AG10803 (cell line): ENCODE measurements at regions not wholly inside any gene's neighbourhood (a gene's known extent, or its start where the extent isn't known, plus 50 kb on each side); places are given as distances from the start of the nearest gene placed in this dataset.

Experiments
- DNase-seq: peaks from one replicate; pipeline ENCODE4 v3.0.0; 2010; ENCODE audit warnings: low read depth
- H3K4me3 ChIP-seq: 2 replicates; pipeline ENCODE4 v1.5.1; 2011; ENCODE audit warnings: mild to moderate bottlenecking, low read length, control low read depth
- TF ChIP-seq, protein P1 (sequence below): conservative IDR thresholded peaks from 2 replicates; pipeline ENCODE4 v1.5.1; 2011; ENCODE audit warnings: mild to moderate bottlenecking, low read length, control low read depth, inconsistent platforms

DNA sequence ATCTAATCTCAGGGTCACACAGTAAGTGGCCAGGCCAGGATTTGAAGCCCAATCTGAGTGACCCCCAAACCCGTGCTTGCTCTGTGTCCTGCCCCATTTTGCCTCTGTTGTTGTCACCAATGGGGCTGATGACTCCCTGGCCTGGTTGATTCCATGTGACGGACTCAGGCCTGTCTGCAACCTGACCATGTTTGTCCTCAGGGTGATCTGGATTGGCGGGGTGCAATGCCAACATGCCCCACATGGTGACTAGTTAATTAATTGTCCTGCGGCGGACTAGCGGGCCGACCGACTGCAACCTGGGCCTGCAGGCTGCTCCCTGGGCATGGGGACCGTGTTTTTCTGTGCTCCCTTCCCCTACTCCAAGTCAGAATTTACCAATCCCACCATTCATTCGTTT lies 256.3 kb downstream of the MATN1 start:
- DNase-seq = no peak
- TF ChIP-seq, protein P1, sequence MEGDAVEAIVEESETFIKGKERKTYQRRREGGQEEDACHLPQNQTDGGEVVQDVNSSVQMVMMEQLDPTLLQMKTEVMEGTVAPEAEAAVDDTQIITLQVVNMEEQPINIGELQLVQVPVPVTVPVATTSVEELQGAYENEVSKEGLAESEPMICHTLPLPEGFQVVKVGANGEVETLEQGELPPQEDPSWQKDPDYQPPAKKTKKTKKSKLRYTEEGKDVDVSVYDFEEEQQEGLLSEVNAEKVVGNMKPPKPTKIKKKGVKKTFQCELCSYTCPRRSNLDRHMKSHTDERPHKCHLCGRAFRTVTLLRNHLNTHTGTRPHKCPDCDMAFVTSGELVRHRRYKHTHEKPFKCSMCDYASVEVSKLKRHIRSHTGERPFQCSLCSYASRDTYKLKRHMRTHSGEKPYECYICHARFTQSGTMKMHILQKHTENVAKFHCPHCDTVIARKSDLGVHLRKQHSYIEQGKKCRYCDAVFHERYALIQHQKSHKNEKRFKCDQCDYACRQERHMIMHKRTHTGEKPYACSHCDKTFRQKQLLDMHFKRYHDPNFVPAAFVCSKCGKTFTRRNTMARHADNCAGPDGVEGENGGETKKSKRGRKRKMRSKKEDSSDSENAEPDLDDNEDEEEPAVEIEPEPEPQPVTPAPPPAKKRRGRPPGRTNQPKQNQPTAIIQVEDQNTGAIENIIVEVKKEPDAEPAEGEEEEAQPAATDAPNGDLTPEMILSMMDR = no peak
- H3K4me3 ChIP-seq = no peak overlapping the region

DNA sequence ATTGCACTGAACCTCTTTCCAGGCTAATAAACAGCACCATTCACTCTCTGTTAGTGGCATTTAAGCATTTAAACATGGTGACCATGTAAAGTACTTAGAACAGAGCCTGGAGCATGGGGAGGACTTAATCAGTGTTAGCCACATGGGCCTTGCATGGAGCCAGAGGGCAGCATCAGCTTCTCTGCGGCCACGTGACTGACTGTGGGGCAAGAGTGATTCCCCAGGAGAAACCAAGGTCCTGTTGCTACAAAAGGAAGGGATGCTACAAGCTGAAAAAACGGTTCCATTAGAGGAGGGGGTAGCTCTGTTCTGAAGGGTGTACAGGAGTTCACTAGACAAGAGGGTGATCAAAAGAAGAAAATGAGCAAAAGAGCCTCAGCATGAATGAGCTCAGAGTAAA lies 256.8 kb downstream of the MATN1 start:
- DNase-seq = no peak
- H3K4me3 ChIP-seq = no peak overlapping the region
- TF ChIP-seq, protein P1 = no peak

DNA sequence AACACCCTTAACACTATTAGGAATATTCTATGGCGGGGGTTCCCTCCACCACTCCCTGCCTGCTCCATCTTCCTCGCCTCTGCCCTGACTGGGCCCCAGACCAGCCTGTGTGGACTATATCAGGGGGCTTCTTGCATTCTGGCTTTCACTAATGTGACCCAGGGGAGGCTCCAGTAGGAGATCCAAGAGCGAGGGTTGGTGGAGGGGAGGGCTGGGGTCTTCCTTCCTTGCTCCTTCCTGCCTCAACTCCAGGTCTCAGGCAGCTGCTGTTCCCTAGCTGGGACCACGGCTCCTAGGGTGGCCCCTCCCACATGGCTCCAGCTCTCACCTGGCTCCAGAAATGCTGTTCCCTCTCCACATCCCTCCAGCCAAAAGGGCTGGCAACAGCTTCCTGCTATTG lies 257.4 kb downstream of the MATN1 start:
- TF ChIP-seq, protein P1 = no peak
- no peak overlapping the region for H3K4me3 ChIP-seq
- DNase-seq = no peak

DNA sequence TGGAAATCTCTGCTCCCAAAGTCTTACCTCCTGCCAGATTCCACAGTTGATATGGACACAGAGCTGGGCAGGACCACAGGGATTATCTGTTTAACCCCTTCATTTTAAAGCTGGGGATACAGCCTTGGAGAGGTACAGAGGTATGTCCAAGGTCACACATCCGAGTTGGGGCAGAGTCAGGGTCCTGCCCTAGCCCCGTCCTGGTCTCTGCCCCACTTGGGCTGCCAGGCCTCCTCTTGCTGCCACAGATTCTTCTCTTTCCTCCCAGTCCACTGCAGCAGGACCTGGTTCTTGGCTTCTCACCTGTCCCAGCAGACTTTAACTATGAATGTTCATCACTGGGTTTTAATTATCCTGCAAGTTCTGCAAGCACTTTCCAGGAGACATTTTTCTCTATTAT lies 258.3 kb downstream of the MATN1 start:
- TF ChIP-seq, protein P1 = no peak
- DNase-seq = no peak
- H3K4me3 ChIP-seq = no peak overlapping the region

DNA sequence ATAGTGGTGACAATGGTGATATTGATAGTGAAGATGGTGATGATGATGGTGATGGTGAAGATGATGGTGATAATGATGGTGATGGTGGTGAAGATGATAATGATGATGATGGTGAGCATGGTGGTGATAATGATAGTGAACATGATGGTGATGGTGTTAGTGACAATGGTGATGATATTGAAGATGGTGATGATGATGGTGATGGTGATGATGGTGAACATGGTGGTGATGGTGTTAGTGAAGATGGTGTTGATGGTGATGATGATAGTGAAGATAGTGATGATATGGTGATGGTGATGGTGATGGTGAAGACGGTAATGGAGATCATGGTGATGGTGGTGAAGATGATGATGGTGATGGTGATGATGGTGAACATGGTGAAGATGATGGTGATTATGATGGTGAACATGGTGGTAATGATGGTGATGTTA lies 259.2 kb downstream of the MATN1 start:
- TF ChIP-seq, protein P1 = no peak
- H3K4me3 ChIP-seq = no peak overlapping the region
- no peak for DNase-seq

DNA sequence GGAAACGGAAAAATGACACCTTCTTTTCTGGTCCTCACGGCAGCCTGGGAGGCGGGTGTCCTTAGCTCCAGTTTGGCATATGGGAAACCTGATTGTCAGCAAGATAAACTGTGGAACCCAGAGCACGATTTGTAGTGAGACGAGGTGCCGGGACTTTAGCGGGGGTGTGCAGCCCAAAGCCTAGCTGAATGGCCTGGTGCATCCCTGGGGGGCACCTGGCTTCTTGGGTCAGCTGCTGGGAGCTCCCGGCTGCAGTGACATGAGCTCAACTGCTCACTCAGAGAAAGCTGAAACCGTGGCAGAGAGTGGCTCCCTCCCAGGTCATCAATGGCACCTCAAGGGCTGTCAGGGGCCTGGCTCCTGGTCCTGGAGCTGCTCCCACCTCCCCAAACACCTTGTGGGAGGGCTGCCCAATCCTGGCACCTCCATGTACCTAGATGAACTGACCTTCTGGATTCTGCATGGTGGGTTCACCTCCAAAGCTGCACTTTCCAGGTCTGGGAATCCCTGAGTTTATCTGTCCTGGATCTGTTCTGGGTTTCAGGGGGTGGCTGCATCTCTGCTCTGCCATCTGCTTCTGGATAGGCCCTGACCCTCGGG lies 260.5 kb downstream of the MATN1 start:
- TF ChIP-seq, protein P1 = no peak
- no peak overlapping the region for H3K4me3 ChIP-seq
- no peak for DNase-seq

DNA sequence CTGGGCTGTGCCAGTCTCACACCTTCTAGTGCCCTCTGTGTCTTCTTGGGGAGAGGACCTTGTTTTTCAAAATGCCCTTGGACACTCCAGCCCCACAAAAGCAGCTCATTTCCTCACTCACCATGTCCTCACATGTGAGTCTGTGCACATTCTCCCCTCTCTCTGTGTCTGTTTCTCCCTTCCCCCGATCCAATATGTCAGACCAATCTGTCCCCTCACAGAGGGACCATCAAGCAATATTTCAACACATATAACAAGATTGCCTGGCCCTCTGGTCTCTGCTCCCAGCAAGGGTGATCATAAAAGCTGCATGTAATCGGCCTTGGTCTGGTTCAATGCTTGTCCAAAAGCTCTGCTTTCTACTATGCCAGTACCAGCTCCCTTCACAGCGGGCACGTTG lies 261.2 kb downstream of the MATN1 start:
- TF ChIP-seq, protein P1 = no peak
- no peak for DNase-seq
- no peak overlapping the region for H3K4me3 ChIP-seq
